ENCODE measurements at regions not wholly inside any gene's neighbourhood (a gene's known extent, or its start where the extent isn't known, plus 50 kb on each side); places are given as distances from the start of the nearest gene placed in this dataset.

GRCh38 chr2:41267929-41268659 is 779.7 kb upstream of the PKDCC start:
- 70 to 79% (median 70%) methylated on average over 7 of the region's 7 CpGs for WGBS, 3 donors
- Histone ChIP-seq H3K9me3 (ENCODE audit: control insufficient read depth in 2 of 2, insufficient read depth in 1 of 2, low read depth in 1 of 2, low read length in 1 of 2) (no peaks in the 10 kb centered on the region), H3K27me3 (ENCODE audit: control insufficient read depth in 3 of 3, insufficient read depth in 3 of 3, low read length in 3 of 3) (no peaks in the 10 kb centered on the region), H3K4me3 (ENCODE audit: low read depth in 1 of 3, low read length in 3 of 3) (no peak overlapping the region), H3K4me1 (ENCODE audit: control insufficient read depth in 3 of 3, insufficient read depth in 2 of 3, low read depth in 1 of 3, low read length in 2 of 3) (no peaks in the 10 kb centered on the region), H3K36me3 (ENCODE audit: control insufficient read depth in 3 of 3, insufficient read depth in 2 of 3, low read depth in 1 of 3, low read length in 3 of 3) (no peaks in the 10 kb centered on the region), H3K27ac (ENCODE audit: low read depth in 1 of 3, low read length in 2 of 3) (no peak overlapping the region)
- DNase-seq, result no peak
- no peak for FAIRE-seq

GRCh38 chr2:41283079-41283775 is 764.6 kb upstream of the PKDCC start:
- Histone ChIP-seq H3K27me3 (ENCODE audit: control insufficient read depth in 3 of 3, insufficient read depth in 3 of 3, low read length in 3 of 3) (no peaks in the 10 kb centered on the region), H3K4me3 (ENCODE audit: low read depth in 1 of 3, low read length in 3 of 3) (no peak overlapping the region), H3K36me3 (ENCODE audit: control insufficient read depth in 3 of 3, insufficient read depth in 2 of 3, low read depth in 1 of 3, low read length in 3 of 3) (no peaks in the 10 kb centered on the region), H3K4me1 (ENCODE audit: control insufficient read depth in 3 of 3, insufficient read depth in 2 of 3, low read depth in 1 of 3, low read length in 2 of 3) (no peaks in the 10 kb centered on the region), H3K9me3 (ENCODE audit: control insufficient read depth in 2 of 2, insufficient read depth in 1 of 2, low read depth in 1 of 2, low read length in 1 of 2) (no peaks in the 10 kb centered on the region), H3K27ac (ENCODE audit: low read depth in 1 of 3, low read length in 2 of 3) (no peak overlapping the region)
- no peak for FAIRE-seq
- DNase-seq, result no peak
- WGBS, 3 donors, result 68 to 75% (median 74%) methylated on average over 4 of the region's 4 CpGs

GRCh38 chr2:41293491-41293890 is 754.3 kb upstream of the PKDCC start:
- no peak for FAIRE-seq
- 85 to 92% (median 88%) methylated on average over 1 of the region's 1 CpG for WGBS, 3 donors
- peaks cover 0 to 6% of the 10 kb centered on the region in 2 donors for H3K9me3 ChIP-seq (ENCODE audit: control insufficient read depth in 2 of 2, insufficient read depth in 1 of 2, low read depth in 1 of 2, low read length in 1 of 2)

GRCh38 chr2:41294331-41294730 is 753.5 kb upstream of the PKDCC start:
- Histone ChIP-seq H3K4me1 (ENCODE audit: control insufficient read depth in 3 of 3, insufficient read depth in 2 of 3, low read depth in 1 of 3, low read length in 2 of 3) (no peaks in the 10 kb centered on the region), H3K9me3 (ENCODE audit: control insufficient read depth in 2 of 2, insufficient read depth in 1 of 2, low read depth in 1 of 2, low read length in 1 of 2) (peaks cover 0 to 2% of the 10 kb centered on the region in 2 donors), H3K27ac (ENCODE audit: low read depth in 1 of 3, low read length in 2 of 3) (no peak overlapping the region), H3K27me3 (ENCODE audit: control insufficient read depth in 3 of 3, insufficient read depth in 3 of 3, low read length in 3 of 3) (no peaks in the 10 kb centered on the region), H3K4me3 (ENCODE audit: low read depth in 1 of 3, low read length in 3 of 3) (no peak overlapping the region), H3K36me3 (ENCODE audit: control insufficient read depth in 3 of 3, insufficient read depth in 2 of 3, low read depth in 1 of 3, low read length in 3 of 3) (no peaks in the 10 kb centered on the region)
- FAIRE-seq, result no peak
- 60 to 68% (median 63%) methylated on average over 3 of the region's 3 CpGs for WGBS, 3 donors
- DNase-seq, result no peak

More at GRCh38 chr2:41293491-41293890, 754.3 kb upstream of the PKDCC start:
- no peak for DNase-seq
- Histone ChIP-seq H3K36me3 (ENCODE audit: control insufficient read depth in 3 of 3, insufficient read depth in 2 of 3, low read depth in 1 of 3, low read length in 3 of 3) (no peaks in the 10 kb centered on the region), H3K4me3 (ENCODE audit: low read depth in 1 of 3, low read length in 3 of 3) (no peak overlapping the region), H3K27me3 (ENCODE audit: control insufficient read depth in 3 of 3, insufficient read depth in 3 of 3, low read length in 3 of 3) (no peaks in the 10 kb centered on the region), H3K27ac (ENCODE audit: low read depth in 1 of 3, low read length in 2 of 3) (no peak overlapping the region), H3K4me1 (ENCODE audit: control insufficient read depth in 3 of 3, insufficient read depth in 2 of 3, low read depth in 1 of 3, low read length in 2 of 3) (no peaks in the 10 kb centered on the region)

GRCh38 chr2:41313082-41313481 is 734.7 kb upstream of the PKDCC start:
- H3K4me1 ChIP-seq (ENCODE audit: control insufficient read depth in 3 of 3, insufficient read depth in 2 of 3, low read depth in 1 of 3, low read length in 2 of 3), result no peaks in the 10 kb centered on the region
- no peak overlapping the region for H3K4me3 ChIP-seq (ENCODE audit: low read depth in 1 of 3, low read length in 3 of 3)
- FAIRE-seq (no peak), DNase-seq (no peak)
- no peaks in the 10 kb centered on the region for H3K36me3 ChIP-seq (ENCODE audit: control insufficient read depth in 3 of 3, insufficient read depth in 2 of 3, low read depth in 1 of 3, low read length in 3 of 3)
- no peaks in the 10 kb centered on the region for H3K9me3 ChIP-seq (ENCODE audit: control insufficient read depth in 2 of 2, insufficient read depth in 1 of 2, low read depth in 1 of 2, low read length in 1 of 2)
- H3K27me3 ChIP-seq (ENCODE audit: control insufficient read depth in 3 of 3, insufficient read depth in 3 of 3, low read length in 3 of 3), result no peaks in the 10 kb centered on the region
- 5 to 24% (median 17%) methylated on average over 1 of the region's 1 CpG for WGBS, 3 donors
- no peak overlapping the region for H3K27ac ChIP-seq (ENCODE audit: low read depth in 1 of 3, low read length in 2 of 3)

- Histone ChIP-seq H3K4me1 (ENCODE audit: control insufficient read depth in 3 of 3, insufficient read depth in 2 of 3, low read depth in 1 of 3, low read length in 2 of 3) (no peaks in the 10 kb centered on the region), H3K9me3 (ENCODE audit: control insufficient read depth in 2 of 2, insufficient read depth in 1 of 2, low read depth in 1 of 2, low read length in 1 of 2) (no peaks in the 10 kb centered on the region), H3K27ac (ENCODE audit: low read depth in 1 of 3, low read length in 2 of 3) (no peak overlapping the region), H3K27me3 (ENCODE audit: control insufficient read depth in 3 of 3, insufficient read depth in 3 of 3, low read length in 3 of 3) (no peaks in the 10 kb centered on the region), H3K36me3 (ENCODE audit: control insufficient read depth in 3 of 3, insufficient read depth in 2 of 3, low read depth in 1 of 3, low read length in 3 of 3) (no peaks in the 10 kb centered on the region), H3K4me3 (ENCODE audit: low read depth in 1 of 3, low read length in 3 of 3) (no peak overlapping the region)
- DNase-seq (no peak), FAIRE-seq (no peak)
- 35 to 70% (median 45%) methylated on average over 3 of the region's 3 CpGs for WGBS, 3 donors
Measured at GRCh38 chr2:41314511-41315070, 733.2 kb upstream of the PKDCC start.

- no peak for FAIRE-seq
- Histone ChIP-seq H3K27me3 (ENCODE audit: control insufficient read depth in 3 of 3, insufficient read depth in 3 of 3, low read length in 3 of 3) (no peaks in the 10 kb centered on the region), H3K9me3 (ENCODE audit: control insufficient read depth in 2 of 2, insufficient read depth in 1 of 2, low read depth in 1 of 2, low read length in 1 of 2) (no peaks in the 10 kb centered on the region), H3K4me3 (ENCODE audit: low read depth in 1 of 3, low read length in 3 of 3) (no peak overlapping the region), H3K4me1 (ENCODE audit: control insufficient read depth in 3 of 3, insufficient read depth in 2 of 3, low read depth in 1 of 3, low read length in 2 of 3) (no peaks in the 10 kb centered on the region), H3K27ac (ENCODE audit: low read depth in 1 of 3, low read length in 2 of 3) (no peak overlapping the region), H3K36me3 (ENCODE audit: control insufficient read depth in 3 of 3, insufficient read depth in 2 of 3, low read depth in 1 of 3, low read length in 3 of 3) (no peaks in the 10 kb centered on the region)
- no peak for DNase-seq
- WGBS, 3 donors, result 82 to 86% (median 85%) methylated on average over 6 of the region's 6 CpGs
Measured at GRCh38 chr2:41319437-41319836, 728.4 kb upstream of the PKDCC start.

GRCh38 chr2:41320491-41320890 is 727.3 kb upstream of the PKDCC start:
- DNase-seq (no peak), FAIRE-seq (no peak)
- Histone ChIP-seq H3K27ac (ENCODE audit: low read depth in 1 of 3, low read length in 2 of 3) (no peak overlapping the region), H3K36me3 (ENCODE audit: control insufficient read depth in 3 of 3, insufficient read depth in 2 of 3, low read depth in 1 of 3, low read length in 3 of 3) (no peaks in the 10 kb centered on the region), H3K9me3 (ENCODE audit: control insufficient read depth in 2 of 2, insufficient read depth in 1 of 2, low read depth in 1 of 2, low read length in 1 of 2) (no peaks in the 10 kb centered on the region), H3K4me3 (ENCODE audit: low read depth in 1 of 3, low read length in 3 of 3) (no peak overlapping the region), H3K4me1 (ENCODE audit: control insufficient read depth in 3 of 3, insufficient read depth in 2 of 3, low read depth in 1 of 3, low read length in 2 of 3) (no peaks in the 10 kb centered on the region), H3K27me3 (ENCODE audit: control insufficient read depth in 3 of 3, insufficient read depth in 3 of 3, low read length in 3 of 3) (no peaks in the 10 kb centered on the region)
- WGBS, 3 donors, result 66 to 72% (median 69%) methylated on average over 5 of the region's 5 CpGs
